Breast epithelium (tissue), 3 donors: ENCODE measurements at regions not wholly inside any gene's neighbourhood (a gene's known extent, or its start where the extent isn't known, plus 50 kb on each side); places are given as distances from the start of the nearest gene placed in this dataset.

Experiments
- CTCF ChIP-seq, 3 donors: fragments of 450-650 bp; IDR thresholded peaks; one replicate each; pipeline ENCODE4 v1.5.1; 2016 to 2017; ENCODE audit warnings: antibody characterized with exemption in 3 of 3, mild to moderate bottlenecking in 3 of 3, moderate library complexity in 3 of 3
- POLR2A ChIP-seq: fragments of 450-650 bp; IDR thresholded peaks from one replicate; pipeline ENCODE4 v1.6.1; 2016; ENCODE audit warnings: antibody characterized with exemption, mild to moderate bottlenecking, moderate library complexity
- POLR2AphosphoS5 ChIP-seq, 3 donors: sonication (generic); formaldehyde crosslinking; IDR thresholded peaks; one replicate each; pipeline ENCODE4 v1.6.1; 2017; ENCODE audit warnings: antibody characterized with exemption in 3 of 3

GRCh38 chr2:22167256-22167655, 1043.5 kb downstream of the TDRD15 start:
- TF ChIP-seq CTCF (IDR thresholded peaks at IDR 0.05) (no peak), POLR2A (no peak), POLR2AphosphoS5 (IDR thresholded peaks at IDR 0.05) (no peak)
